H9 (cell line): ENCODE measurements at regions not wholly inside any gene's neighbourhood (a gene's known extent, or its start where the extent isn't known, plus 50 kb on each side); places are given as distances from the start of the nearest gene placed in this dataset.

ENCODE experiments used
- DNase-seq: peaks from one replicate; pipeline ENCODE4 v3.0.0-alpha.2; 2017
- H2AFZ ChIP-seq: one replicate; pipeline ENCODE4 v1.6.1; 2013; ENCODE audit warnings: mild to moderate bottlenecking, low read length, control low read depth, moderate library complexity
- H2AK5ac ChIP-seq: 2 replicates; pipeline ENCODE4 v1.6.1; 2013; ENCODE audit warnings: low read length, control low read depth, mixed read lengths; ENCODE audit not compliant: insufficient read length
- H2BK120ac ChIP-seq: one replicate; pipeline ENCODE4 v1.6.1; 2013; ENCODE audit warnings: low read depth, mild to moderate bottlenecking, low read length, control low read depth, inconsistent platforms; ENCODE audit not compliant: poor library complexity, severe bottlenecking
- H2BK12ac ChIP-seq: 2 replicates; pipeline ENCODE4 v1.6.1; 2013; ENCODE audit warnings: low read length, control low read depth, mixed read lengths, low read depth; ENCODE audit not compliant: insufficient read length
- H2BK15ac ChIP-seq: 2 replicates; pipeline ENCODE4 v1.6.1; 2013; ENCODE audit warnings: low read depth, low read length, control low read depth
- H2BK20ac ChIP-seq: one replicate; pipeline ENCODE4 v1.6.1; 2013; ENCODE audit warnings: low read depth, mild to moderate bottlenecking, low read length, control low read depth, inconsistent platforms; ENCODE audit not compliant: poor library complexity, severe bottlenecking
- H2BK5ac ChIP-seq: 2 replicates; pipeline ENCODE4 v1.6.1; 2013; ENCODE audit warnings: low read length, control low read depth, mixed read lengths; ENCODE audit not compliant: insufficient read length
- H3K14ac ChIP-seq: 2 replicates; pipeline ENCODE4 v1.6.1; 2013; ENCODE audit warnings: low read length, control low read depth; ENCODE audit not compliant: insufficient read depth
- H3K18ac ChIP-seq: 2 replicates; pipeline ENCODE4 v1.6.1; 2013; ENCODE audit warnings: low read depth, mild to moderate bottlenecking, mixed read lengths, low read length, control low read depth; ENCODE audit not compliant: insufficient read length
- H3K23ac ChIP-seq: 2 replicates; pipeline ENCODE4 v1.6.1; 2013; ENCODE audit warnings: low read length, control low read depth, mixed read lengths, low read depth; ENCODE audit not compliant: insufficient read length
- H3K23me2 ChIP-seq: 2 replicates; pipeline ENCODE4 v1.6.1; 2013; ENCODE audit warnings: low read depth, mild to moderate bottlenecking, mixed read lengths, low read length, control low read depth; ENCODE audit not compliant: insufficient read length, poor library complexity, severe bottlenecking
- H3K27ac ChIP-seq: 2 replicates; pipeline ENCODE4 v1.5.1; 2013; ENCODE audit warnings: low read length, control low read depth, mixed read lengths, low read depth; ENCODE audit not compliant: insufficient read length
- H3K27me3 ChIP-seq: 2 replicates; pipeline ENCODE4 v1.6.1; 2013; ENCODE audit warnings: low read length, control low read depth, inconsistent platforms; ENCODE audit not compliant: insufficient read depth
- H3K4ac ChIP-seq: 2 replicates; pipeline ENCODE4 v1.6.1; 2013; ENCODE audit warnings: low read depth, mild to moderate bottlenecking, control low read depth, inconsistent platforms, low read length, moderate library complexity
- H3K4me1 ChIP-seq: 2 replicates; pipeline ENCODE4 v1.6.1; 2013; ENCODE audit warnings: low read length, control low read depth, inconsistent platforms; ENCODE audit not compliant: insufficient read depth
- H3K4me2 ChIP-seq: 2 replicates; pipeline ENCODE4 v1.6.1; 2013; ENCODE audit warnings: low read length, control low read depth, mixed read lengths; ENCODE audit not compliant: insufficient read length, insufficient read depth
- H3K56ac ChIP-seq: 2 replicates; pipeline ENCODE4 v1.6.1; 2013; ENCODE audit warnings: low read depth, mild to moderate bottlenecking, mixed read lengths, low read length, control low read depth; ENCODE audit not compliant: insufficient read length
- H3K79me1 ChIP-seq: 2 replicates; pipeline ENCODE4 v1.6.1; 2013; ENCODE audit warnings: low read depth, mild to moderate bottlenecking, moderate library complexity, low read length, control low read depth, inconsistent platforms; ENCODE audit not compliant: insufficient read depth, poor library complexity, severe bottlenecking
- H3K79me2 ChIP-seq: 2 replicates; pipeline ENCODE4 v1.6.1; 2013; ENCODE audit warnings: low read length, control low read depth, inconsistent platforms; ENCODE audit not compliant: insufficient read depth
- H3K9ac ChIP-seq: 2 replicates; pipeline ENCODE4 v1.6.1; 2013; ENCODE audit warnings: low read length, control low read depth, mixed read lengths; ENCODE audit not compliant: insufficient read length; ENCODE audit errors: extremely low read depth
- H3K9me3 ChIP-seq: one replicate; pipeline ENCODE4 v1.6.1; 2013; ENCODE audit warnings: low read depth, low read length, inconsistent platforms; ENCODE audit not compliant: control insufficient read depth
- H3T11ph ChIP-seq: one replicate; pipeline ENCODE4 v1.6.1; 2013; ENCODE audit warnings: mild to moderate bottlenecking, low read length, control low read depth, inconsistent platforms
- H4K20me1 ChIP-seq: one replicate; pipeline ENCODE4 v1.6.1; 2013; ENCODE audit not compliant: control insufficient read depth, insufficient read length, insufficient read depth
- H4K5ac ChIP-seq: 2 replicates; pipeline ENCODE4 v1.6.1; 2013; ENCODE audit warnings: low read depth, mild to moderate bottlenecking, mixed read lengths, low read length, control low read depth; ENCODE audit not compliant: insufficient read length
- H4K8ac ChIP-seq: replicated peaks from 2 replicates; pipeline ENCODE4 v1.6.1; 2013; ENCODE audit warnings: low read length, control low read depth, mixed read lengths, low read depth; ENCODE audit not compliant: insufficient read length
- H4K91ac ChIP-seq: 2 replicates; pipeline ENCODE4 v1.6.1; 2013; ENCODE audit warnings: low read depth, mild to moderate bottlenecking, moderate library complexity, mixed read lengths, low read length, control low read depth; ENCODE audit not compliant: insufficient read length
- H3K27ac Mint-ChIP-seq, 3 experiments: 2 replicates in 2 of 3; 3 replicates in 1 of 3; pipeline ENCODE4 v1.8.0; 2020 to 2021; ENCODE audit warnings: mixed read lengths in 3 of 3, mild to moderate bottlenecking in 1 of 3, moderate library complexity in 1 of 3
- H3K27me3 Mint-ChIP-seq: 2 replicates; pipeline ENCODE4 v1.8.0; 2021; ENCODE audit warnings: low read depth, mild to moderate bottlenecking, moderate library complexity, mixed read lengths
- H3K36me3 Mint-ChIP-seq, 3 experiments: 2 replicates in 2 of 3; 3 replicates in 1 of 3; pipeline ENCODE4 v1.8.0; 2020 to 2021; ENCODE audit warnings: low read depth in 3 of 3, mixed read lengths in 3 of 3; ENCODE audit not compliant: insufficient read depth in 1 of 3
- H3K4me1 Mint-ChIP-seq, 2 experiments: 2 replicates each; pipeline ENCODE4 v1.8.0; 2020; ENCODE audit warnings: mixed read lengths in 2 of 2
- H3K4me3 Mint-ChIP-seq, 2 experiments: 2 replicates in 1 of 2; 3 replicates in 1 of 2; pipeline ENCODE4 v1.8.0; 2020 to 2021; ENCODE audit warnings: mild to moderate bottlenecking in 2 of 2, mixed read lengths in 2 of 2, moderate library complexity in 1 of 2
- H3K9me3 Mint-ChIP-seq, 2 experiments: 2 replicates in 1 of 2; 3 replicates in 1 of 2; pipeline ENCODE4 v1.8.0; 2020; ENCODE audit warnings: mild to moderate bottlenecking in 2 of 2, mixed read lengths in 2 of 2, moderate library complexity in 1 of 2
- WGBS: extraction: QIAGEN DNeasy Blood & Tissue Kit; methylation state at CpG from one replicate; pipeline ENCODE4 v1.1.7; 2013; ENCODE audit warnings: missing lambda C conversion rate, low lambda C conversion rate, mixed read lengths; ENCODE audit not compliant: insufficient read length; ENCODE audit errors: extremely low coverage; 5-methylcytosine and 5-hydroxymethylcytosine counted together
- TF ChIP-seq, protein P1 (sequence below): fragments of 200-600 bp; sonication (generic); conservative IDR thresholded peaks from 3 replicates; pipeline ENCODE4 v1.8.0; 2021; ENCODE audit warnings: antibody characterized with exemption, mild to moderate bottlenecking

DNA sequence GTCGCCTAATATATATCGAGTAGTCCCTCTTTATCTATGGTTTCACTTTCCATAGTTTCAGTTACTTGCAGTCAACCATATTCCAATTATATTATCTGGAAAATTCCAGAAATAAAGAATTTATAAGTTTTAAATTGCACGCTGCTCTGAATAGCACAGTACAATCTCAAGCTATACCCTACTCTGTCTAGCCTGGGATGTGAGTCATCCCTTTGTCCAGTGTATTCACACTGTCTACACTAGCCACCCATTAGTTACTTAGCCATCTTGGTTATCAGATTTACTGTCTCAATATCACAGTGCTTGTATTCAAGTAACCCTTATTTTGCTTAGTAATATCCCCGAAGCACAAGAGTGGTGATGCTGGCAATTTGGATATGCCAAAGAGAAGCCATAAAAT lies 72.1 kb upstream of the EOMES start:
- Histone ChIP-seq H3K9me3 (no peaks in the 10 kb centered on the region), H3T11ph (no peak overlapping the region), H3K4me1 (no peaks in the 10 kb centered on the region), H3K23ac (no peak overlapping the region), H4K20me1 (no peaks in the 10 kb centered on the region), H3K18ac (no peak overlapping the region), H3K14ac (no peak overlapping the region), H3K27me3 (no peaks in the 10 kb centered on the region), H3K23me2 (no peaks in the 10 kb centered on the region), H2BK120ac (no peak overlapping the region), H3K27ac (no peak overlapping the region), H2BK12ac (no peak overlapping the region), H2BK20ac (no peak overlapping the region), H3K4ac (no peak overlapping the region), H4K5ac (no peak overlapping the region), H2AK5ac (no peak overlapping the region), H4K8ac (no peak overlapping the region), H2AFZ (no peak overlapping the region), H4K91ac (no peak overlapping the region), H3K79me2 (no peaks in the 10 kb centered on the region), H3K4me2 (no peak overlapping the region), H3K9ac (no peak overlapping the region), H2BK15ac (no peak overlapping the region), H2BK5ac (no peak overlapping the region), H3K79me1 (no peaks in the 10 kb centered on the region), H3K56ac (no peak overlapping the region)
- TF ChIP-seq, protein P1, sequence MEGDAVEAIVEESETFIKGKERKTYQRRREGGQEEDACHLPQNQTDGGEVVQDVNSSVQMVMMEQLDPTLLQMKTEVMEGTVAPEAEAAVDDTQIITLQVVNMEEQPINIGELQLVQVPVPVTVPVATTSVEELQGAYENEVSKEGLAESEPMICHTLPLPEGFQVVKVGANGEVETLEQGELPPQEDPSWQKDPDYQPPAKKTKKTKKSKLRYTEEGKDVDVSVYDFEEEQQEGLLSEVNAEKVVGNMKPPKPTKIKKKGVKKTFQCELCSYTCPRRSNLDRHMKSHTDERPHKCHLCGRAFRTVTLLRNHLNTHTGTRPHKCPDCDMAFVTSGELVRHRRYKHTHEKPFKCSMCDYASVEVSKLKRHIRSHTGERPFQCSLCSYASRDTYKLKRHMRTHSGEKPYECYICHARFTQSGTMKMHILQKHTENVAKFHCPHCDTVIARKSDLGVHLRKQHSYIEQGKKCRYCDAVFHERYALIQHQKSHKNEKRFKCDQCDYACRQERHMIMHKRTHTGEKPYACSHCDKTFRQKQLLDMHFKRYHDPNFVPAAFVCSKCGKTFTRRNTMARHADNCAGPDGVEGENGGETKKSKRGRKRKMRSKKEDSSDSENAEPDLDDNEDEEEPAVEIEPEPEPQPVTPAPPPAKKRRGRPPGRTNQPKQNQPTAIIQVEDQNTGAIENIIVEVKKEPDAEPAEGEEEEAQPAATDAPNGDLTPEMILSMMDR = no peak
- Mint-ChIP-seq H3K27me3 (peaks cover 1% of the 10 kb centered on the region; the same call in 1 of the 2 replicates), H3K27ac (no peak overlapping the region), H3K4me1 (no peaks in the 10 kb centered on the region), H3K36me3 (no peaks in the 10 kb centered on the region), H3K9me3 (no peaks in the 10 kb centered on the region), H3K4me3 (no peak overlapping the region)
- WGBS = no CpG with 5 or more reads among the region's 4 CpGs
- no peak for DNase-seq
